ENCODE measurements at regions not wholly inside any gene's neighbourhood (a gene's known extent, or its start where the extent isn't known, plus 50 kb on each side); places are given as distances from the start of the nearest gene placed in this dataset.

- H3K4me3 ChIP-seq (ENCODE audit: low read depth, low read length): no peak overlapping the region
- no peak for DNase-seq (ENCODE audit: low read depth)
- no peak for TF ChIP-seq CTCF (IDR thresholded peaks at IDR 0.05; ENCODE audit: low read depth, low read length, missing control alignments)
These were observed 380.6 kb upstream of the NEGR1 start for GRCh38 chr1:72662918-72663317.

- no peak overlapping the region for H3K4me3 ChIP-seq (ENCODE audit: low read depth, low read length)
- no peak for DNase-seq (ENCODE audit: low read depth)
- TF ChIP-seq CTCF (IDR thresholded peaks at IDR 0.05; ENCODE audit: low read depth, low read length, missing control alignments): no peak
These were observed 368.6 kb upstream of the NEGR1 start for GRCh38 chr1:72650843-72651435.

GRCh38 chr1:72649991-72650390, 367.7 kb upstream of the NEGR1 start:
- H3K4me3 ChIP-seq (ENCODE audit: low read depth, low read length): no peak overlapping the region
- TF ChIP-seq CTCF (IDR thresholded peaks at IDR 0.05; ENCODE audit: low read depth, low read length, missing control alignments): no peak
- DNase-seq (ENCODE audit: low read depth): no peak

- DNase-seq (ENCODE audit: low read depth): no peak
- no peak overlapping the region for H3K4me3 ChIP-seq (ENCODE audit: low read depth, low read length)
These were observed 367.0 kb upstream of the NEGR1 start for GRCh38 chr1:72649211-72649888.

GRCh38 chr1:72648465-72648864, 366.1 kb upstream of the NEGR1 start:
- no peak for TF ChIP-seq CTCF (IDR thresholded peaks at IDR 0.05; ENCODE audit: low read depth, low read length, missing control alignments)
- H3K4me3 ChIP-seq (ENCODE audit: low read depth, low read length): no peak overlapping the region
- DNase-seq (ENCODE audit: low read depth): no peak

More at GRCh38 chr1:72649211-72649888, 367.0 kb upstream of the NEGR1 start:
- no peak for TF ChIP-seq CTCF (IDR thresholded peaks at IDR 0.05; ENCODE audit: low read depth, low read length, missing control alignments)

GRCh38 chr1:72643142-72643541, 360.8 kb upstream of the NEGR1 start:
- TF ChIP-seq CTCF (IDR thresholded peaks at IDR 0.05; ENCODE audit: low read depth, low read length, missing control alignments): no peak
- no peak for DNase-seq (ENCODE audit: low read depth)
- no peak overlapping the region for H3K4me3 ChIP-seq (ENCODE audit: low read depth, low read length)

- no peak for TF ChIP-seq CTCF (IDR thresholded peaks at IDR 0.05; ENCODE audit: low read depth, low read length, missing control alignments)
- no peak overlapping the region for H3K4me3 ChIP-seq (ENCODE audit: low read depth, low read length)
- no peak for DNase-seq (ENCODE audit: low read depth)
These were observed 355.3 kb upstream of the NEGR1 start for GRCh38 chr1:72637593-72637992.

All from GM12864 (cell line).